Germinal center (tissue), 1 donor: ENCODE measurements at regions not wholly inside any gene's neighbourhood (a gene's known extent, or its start where the extent isn't known, plus 50 kb on each side); places are given as distances from the start of the nearest gene placed in this dataset.

ENCODE experiments used
- DNase-seq: peaks from one replicate; pipeline ENCODE4 v3.0.0; 2012; ENCODE audit warnings: mixed read lengths, low spot score

GRCh38 chr12:66915306-66915904 is 236.5 kb upstream of the GRIP1 start:
- DNase-seq = no peak

DNA sequence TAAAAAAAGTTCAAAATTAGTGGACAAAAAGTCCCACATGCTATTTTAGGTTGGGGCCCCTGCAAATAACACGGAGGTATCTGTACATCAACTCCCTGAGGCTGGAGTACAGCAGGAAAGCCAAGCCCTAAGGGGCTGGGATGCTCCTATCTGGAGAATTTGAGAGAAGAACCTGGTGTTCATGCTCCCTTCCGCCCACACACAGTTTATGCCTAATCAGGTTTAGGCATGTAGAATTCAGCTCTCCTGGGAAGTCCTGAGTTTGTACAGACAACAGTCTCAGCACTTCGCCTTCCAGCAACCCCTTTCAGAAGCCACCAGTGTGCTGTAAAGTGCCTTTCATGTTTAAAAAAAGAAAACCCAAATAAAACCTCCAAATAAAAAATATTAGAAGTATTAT is 237.3 kb upstream of the GRIP1 start:
- DNase-seq = no peak

DNA sequence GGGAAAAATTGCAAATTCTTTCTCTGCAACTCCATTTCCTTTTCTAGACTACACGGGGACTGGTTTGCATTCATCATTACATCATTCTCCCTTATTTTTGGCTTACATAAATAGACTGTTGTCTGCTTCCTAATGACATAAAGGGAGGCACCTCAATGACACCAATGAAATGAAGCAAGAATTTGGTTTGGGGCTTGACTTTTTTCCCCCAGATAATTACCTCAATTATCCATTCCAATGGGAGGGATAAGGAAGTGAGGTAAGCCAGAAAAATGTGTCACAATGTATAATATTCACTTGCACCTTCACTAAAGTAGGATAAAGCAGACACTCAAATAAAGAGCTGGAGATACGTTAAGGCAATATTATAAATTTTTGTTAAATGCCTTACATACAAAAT is 240.6 kb upstream of the GRIP1 start:
- no peak for DNase-seq

DNA sequence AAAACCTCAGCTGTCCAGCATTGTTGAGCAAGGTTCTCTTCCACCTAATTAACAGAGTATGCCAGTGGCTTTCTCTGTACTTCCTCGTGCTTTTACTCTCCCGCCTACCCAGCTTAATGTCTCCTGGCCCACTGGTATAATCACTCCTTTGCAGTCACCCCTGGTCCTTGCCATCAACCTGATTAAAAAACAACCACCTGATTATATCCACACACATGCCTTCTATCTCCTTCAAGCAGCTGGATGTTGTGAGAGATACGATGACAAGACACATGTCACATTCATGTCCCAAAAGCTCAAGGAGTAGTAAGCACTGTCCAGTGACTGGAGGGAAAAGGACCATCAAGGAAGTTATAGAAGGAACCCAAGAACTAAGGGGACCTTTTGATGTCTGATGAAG is 241.3 kb upstream of the GRIP1 start:
- no peak for DNase-seq

- no peak for DNase-seq
Measured at GRCh38 chr12:66921151-66921550, 242.3 kb upstream of the GRIP1 start.

- DNase-seq = no peak
Measured at GRCh38 chr12:66925083-66925482, 246.2 kb upstream of the GRIP1 start.

GRCh38 chr12:66929121-66929520 is 250.2 kb upstream of the GRIP1 start:
- no peak for DNase-seq

GRCh38 chr12:66931091-66931490 is 252.2 kb upstream of the GRIP1 start:
- DNase-seq = no peak

DNA sequence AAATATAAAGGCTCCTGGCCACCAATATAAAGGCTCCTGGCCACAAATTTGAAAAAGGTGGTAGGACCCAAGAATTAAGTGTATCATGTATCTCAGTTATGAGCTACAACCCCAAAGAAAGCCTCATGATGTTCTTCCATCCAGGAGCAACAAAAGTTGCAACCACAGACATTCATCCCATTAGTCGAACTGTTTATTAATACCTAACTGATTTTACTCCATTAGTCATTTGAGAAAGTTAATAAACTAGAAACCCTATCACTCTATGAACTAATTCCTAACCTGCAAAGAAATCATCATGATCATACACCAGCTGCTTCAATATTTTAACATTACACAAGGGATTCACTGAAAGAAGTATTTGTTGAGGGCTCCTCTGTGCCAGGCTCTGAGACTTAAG is 253.2 kb upstream of the GRIP1 start:
- no peak for DNase-seq

DNA sequence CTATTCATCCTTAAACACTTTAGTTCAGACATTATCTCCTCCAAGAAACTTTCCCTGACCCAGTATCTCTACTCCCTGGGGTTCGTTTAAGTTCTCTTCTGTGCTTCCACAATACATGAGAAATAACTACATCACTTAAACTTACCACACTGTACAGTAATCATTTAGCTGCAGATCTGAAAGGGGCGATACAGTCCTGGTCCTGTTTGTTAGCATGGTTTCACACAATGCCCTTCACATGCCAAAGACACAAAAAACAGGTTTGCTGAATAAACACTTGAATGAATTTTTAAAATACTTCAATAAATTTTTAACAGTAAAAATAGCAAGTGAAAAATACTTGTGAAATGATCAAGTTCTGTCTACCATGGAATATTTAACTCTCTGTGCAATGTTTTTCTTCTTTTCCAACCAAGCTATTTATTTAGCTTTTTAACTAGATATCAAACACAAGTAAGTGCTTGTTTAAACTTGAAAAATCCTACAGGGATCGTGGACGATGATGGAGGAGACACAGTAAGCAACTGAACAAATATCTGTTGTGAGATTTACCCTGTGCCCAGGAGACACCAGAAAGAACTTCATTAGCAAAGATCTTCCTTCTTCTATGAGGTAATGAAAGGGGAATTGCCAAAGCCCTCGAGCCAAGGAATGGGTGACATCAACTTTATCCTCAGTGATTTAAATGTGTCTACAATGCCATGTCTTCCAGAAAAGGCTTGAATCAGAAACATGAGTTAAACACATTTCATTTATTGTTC is 255.6 kb upstream of the GRIP1 start:
- DNase-seq = no peak

DNA sequence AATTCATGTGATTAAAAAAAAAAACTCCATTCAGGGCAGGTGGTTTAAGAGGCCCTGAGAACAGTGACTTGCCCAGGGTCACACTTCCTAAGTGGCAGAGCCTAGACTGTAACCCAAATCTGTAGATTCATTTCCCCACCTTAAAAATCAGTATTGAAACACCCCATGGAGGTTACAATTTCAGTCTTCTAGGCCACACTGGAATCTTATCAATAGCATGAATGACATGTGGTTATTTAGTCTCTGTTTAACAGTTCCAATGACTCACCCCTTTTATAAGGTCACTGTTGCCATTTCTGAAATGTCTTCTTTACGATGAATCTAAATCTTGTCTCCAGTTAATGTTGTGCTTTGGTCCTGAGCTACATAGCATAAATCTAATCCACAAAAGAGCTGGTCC is 262.3 kb upstream of the GRIP1 start:
- no peak for DNase-seq

DNA sequence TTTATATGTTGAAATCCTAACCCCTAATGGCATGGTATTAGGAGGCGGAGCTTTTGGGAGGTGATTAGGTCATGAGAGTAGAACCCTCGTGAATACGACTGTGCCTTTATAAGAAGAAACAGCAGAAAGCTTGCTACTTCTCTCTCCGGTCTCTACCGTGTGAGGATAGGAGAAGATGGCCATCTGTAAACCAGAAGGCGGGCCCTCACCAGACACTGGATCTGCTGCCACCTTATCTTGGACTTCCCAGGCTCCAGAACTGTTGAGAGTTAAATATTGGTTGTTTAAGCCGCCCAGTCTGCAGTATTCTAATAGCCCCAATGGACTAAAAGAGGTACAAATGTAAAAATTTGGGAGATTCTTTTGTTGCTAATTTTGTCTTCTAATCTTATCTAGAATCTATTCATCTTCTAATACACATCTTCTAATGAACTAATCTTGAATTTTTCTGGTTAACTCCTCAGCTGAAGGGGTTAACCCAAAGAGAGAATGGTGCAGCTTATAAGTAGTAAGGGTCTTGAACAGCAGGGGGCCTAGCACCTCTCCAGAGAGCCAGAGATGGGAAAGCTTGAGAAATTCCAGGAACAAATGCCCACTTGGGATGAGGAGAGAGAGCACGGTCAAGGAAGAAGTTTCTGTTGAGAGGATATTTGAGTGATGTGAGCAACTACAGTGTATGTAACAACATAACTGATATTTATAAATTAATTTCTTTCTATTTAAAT is 264.0 kb upstream of the GRIP1 start:
- no peak for DNase-seq

DNA sequence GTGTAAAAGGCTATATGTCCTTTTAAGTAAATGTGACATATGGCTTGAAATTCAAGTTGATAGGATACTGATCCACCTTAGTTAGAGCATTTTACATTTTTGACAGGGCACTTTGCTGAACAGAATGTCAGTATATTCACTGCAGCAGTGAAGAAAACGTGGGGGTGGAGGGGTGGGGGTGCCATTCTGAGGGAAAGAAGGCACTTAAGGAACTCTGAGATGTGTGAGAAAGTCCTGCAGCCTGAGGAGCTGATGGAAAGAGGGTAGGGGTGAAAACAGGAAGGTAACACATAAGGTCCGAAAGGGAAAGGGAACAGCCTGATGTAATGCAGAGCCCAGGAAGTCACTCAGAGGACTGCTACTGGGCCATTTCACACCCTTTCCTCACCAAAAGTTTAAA is 265.5 kb upstream of the GRIP1 start:
- DNase-seq = no peak

DNA sequence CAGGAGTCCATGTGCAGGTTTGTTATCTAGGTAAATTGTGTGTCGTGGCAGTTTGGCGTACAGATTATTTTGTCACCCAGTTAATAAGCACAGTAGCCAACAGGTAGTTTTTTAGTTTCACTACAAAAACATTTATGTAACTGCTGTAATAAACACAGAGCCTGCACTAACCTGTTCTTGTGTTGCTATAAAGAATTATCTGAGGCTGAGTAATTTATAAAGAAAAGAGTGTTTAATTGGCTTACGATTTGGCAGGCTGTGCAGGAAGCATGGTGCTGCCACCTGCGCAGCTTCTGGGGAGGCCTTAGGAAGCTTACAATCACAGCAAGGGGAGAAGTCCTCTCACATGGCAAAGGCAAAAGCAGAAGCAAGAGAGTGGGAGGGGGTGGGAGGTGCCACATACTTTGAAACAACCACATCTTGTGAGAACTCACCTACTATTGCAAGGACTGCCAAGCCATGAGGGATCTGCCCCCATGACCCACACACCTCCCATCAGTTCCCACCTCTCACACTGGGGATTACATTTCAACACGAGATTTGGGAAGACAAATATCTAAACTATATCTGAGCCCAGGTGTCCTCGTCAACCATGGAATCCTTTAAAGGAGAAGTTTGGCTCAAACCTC is 266.4 kb upstream of the GRIP1 start:
- DNase-seq = no peak

DNA sequence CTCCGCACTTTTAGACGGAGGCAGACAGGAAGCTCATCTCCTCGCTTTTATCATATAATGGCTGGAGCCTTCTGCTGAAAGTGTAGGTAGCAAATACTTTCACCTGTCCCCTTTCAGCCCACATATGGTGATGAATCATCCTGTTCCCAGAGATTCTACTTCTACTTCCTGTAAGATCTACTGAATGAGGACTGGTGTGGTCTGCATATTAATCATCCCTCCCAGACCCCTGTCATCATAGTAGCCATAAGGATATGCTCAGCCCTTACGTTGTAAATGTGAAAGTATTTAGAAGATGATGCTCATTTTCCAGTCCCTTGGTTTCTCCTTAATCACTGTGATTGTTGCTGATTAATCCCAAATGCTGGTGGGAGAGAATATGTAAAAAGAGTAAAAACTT is 268.2 kb upstream of the GRIP1 start:
- DNase-seq = no peak

GRCh38 chr12:66952668-66953067 is 273.8 kb upstream of the GRIP1 start:
- no peak for DNase-seq

- DNase-seq = no peak
Measured at GRCh38 chr12:66956300-66956699, 277.4 kb upstream of the GRIP1 start.

GRCh38 chr12:66959276-66959675 is 280.4 kb upstream of the GRIP1 start:
- DNase-seq = no peak

DNA sequence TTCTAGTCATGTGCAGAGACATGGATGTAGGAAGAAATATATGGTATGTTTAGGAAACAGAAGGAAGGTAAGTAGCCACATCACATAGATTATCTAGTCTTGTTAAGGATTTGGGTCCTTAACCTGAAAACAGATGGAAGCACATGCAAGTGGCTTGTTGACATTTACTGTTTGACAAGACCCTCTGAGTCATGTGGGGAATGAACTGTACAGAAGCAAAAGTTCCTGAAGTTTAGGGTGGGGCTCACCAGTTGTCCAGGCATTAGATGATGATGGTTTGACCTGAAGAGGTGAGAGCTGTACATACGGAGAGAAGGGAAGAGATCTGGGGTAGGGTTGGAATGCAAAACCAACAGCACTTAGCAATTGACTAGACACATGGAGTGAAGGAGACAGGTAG is 281.1 kb upstream of the GRIP1 start:
- no peak for DNase-seq

- DNase-seq = no peak
Measured at GRCh38 chr12:66960704-66961690, 282.1 kb upstream of the GRIP1 start.

DNA sequence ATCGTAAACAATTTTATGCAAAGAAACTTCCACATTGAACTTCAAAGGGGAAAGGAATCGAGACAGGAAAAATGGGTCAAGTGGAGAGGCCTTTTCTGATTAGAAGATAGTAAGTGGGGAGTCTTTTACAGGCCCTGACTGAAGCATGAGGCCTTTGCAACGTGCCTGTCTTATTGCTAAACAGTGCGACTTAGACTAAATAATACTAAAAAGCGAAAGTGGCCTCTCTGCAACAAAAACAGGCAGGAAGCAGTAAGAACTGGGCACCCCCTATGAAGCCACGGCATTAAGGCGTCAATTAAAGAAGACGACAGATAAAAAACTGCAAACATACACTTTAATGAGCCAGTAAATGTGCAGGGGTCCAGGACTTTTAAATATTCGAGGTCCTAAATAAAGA is 283.4 kb upstream of the GRIP1 start:
- no peak for DNase-seq

DNA sequence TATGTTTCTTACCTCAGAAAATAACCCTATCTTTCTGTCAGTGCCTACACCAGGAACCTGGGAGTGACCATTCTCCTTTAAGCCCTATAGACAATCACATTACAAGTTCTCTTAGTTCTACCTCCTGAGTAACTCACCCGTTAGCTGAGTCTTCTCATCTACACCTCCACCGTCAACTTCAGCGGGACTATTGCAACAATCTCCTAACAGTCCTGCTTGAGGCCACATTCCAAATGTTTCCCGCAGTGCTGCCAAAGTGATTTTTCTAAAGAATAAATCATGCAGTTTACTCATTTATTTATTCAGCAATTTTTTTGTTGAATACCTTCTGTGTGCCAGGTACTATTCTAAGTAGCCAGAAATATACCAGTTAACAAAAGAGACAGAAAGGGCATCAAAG is 285.0 kb upstream of the GRIP1 start:
- no peak for DNase-seq
